Prostate gland (tissue), 2 donors: ENCODE measurements at regions not wholly inside any gene's neighbourhood (a gene's known extent, or its start where the extent isn't known, plus 50 kb on each side); places are given as distances from the start of the nearest gene placed in this dataset.

Source experiments
- DNase-seq: peaks from one replicate; pipeline ENCODE4 v3.0.0-alpha.2; 2019; ENCODE audit warnings: low spot score
- H3K27ac ChIP-seq, 2 donors: fragments of 200-600 bp; sonication (generic); 2 replicates each; pipeline ENCODE4 v1.5.1; 2017 to 2019
- H3K27me3 ChIP-seq: fragments of 200-600 bp; sonication (generic); replicated peaks from 2 replicates; pipeline ENCODE4 v1.5.1; 2019; ENCODE audit not compliant: insufficient read depth
- H3K36me3 ChIP-seq, 2 donors: fragments of 200-600 bp; sonication (generic); 1 replicate in 1 of 2; 2 replicates in 1 of 2; pipeline versions ENCODE4 v1.5.1 to v1.8.1; 2017 to 2019
- H3K4me1 ChIP-seq: fragments of 200-600 bp; sonication (generic); replicated peaks from 2 replicates; pipeline ENCODE4 v1.5.1; 2019
- H3K4me3 ChIP-seq, 2 donors: fragments of 200-600 bp; sonication (generic); 2 replicates each; pipeline ENCODE4 v1.5.1; 2017 to 2019
- H3K9me3 ChIP-seq: fragments of 200-600 bp; sonication (generic); 2 replicates; pipeline ENCODE4 v1.5.1; 2017
- CTCF ChIP-seq, 4 experiments: fragments of 200-600 bp in 2 of 4; fragments of 450-650 bp in 2 of 4; sonication (generic) in 2 of 4; IDR thresholded peaks; 1 replicate in 3 of 4; 2 replicates in 1 of 4; pipeline ENCODE4 v1.5.1; 2016 to 2019; ENCODE audit warnings: antibody characterized with exemption in 4 of 4, mild to moderate bottlenecking in 2 of 4, moderate library complexity in 2 of 4
- POLR2A ChIP-seq: fragments of 450-650 bp; IDR thresholded peaks from one replicate; pipeline ENCODE4 v1.6.1; 2016; ENCODE audit warnings: antibody characterized with exemption, mild to moderate bottlenecking
- POLR2AphosphoS5 ChIP-seq: sonication (generic); formaldehyde crosslinking; IDR thresholded peaks from one replicate; pipeline ENCODE4 v1.6.1; 2017; ENCODE audit warnings: antibody characterized with exemption
- whole genome bisulfite sequencing: methylation state at CpG from one replicate; pipeline ENCODE4 v1.1.5; 2018; 5-methylcytosine and 5-hydroxymethylcytosine counted together
- intact Hi-C: fragments of 100-400 bp; cut with DNase I; formaldehyde crosslinking; loops from one replicate; pipeline ENCODE4 v1.14.2; 2022

DNA sequence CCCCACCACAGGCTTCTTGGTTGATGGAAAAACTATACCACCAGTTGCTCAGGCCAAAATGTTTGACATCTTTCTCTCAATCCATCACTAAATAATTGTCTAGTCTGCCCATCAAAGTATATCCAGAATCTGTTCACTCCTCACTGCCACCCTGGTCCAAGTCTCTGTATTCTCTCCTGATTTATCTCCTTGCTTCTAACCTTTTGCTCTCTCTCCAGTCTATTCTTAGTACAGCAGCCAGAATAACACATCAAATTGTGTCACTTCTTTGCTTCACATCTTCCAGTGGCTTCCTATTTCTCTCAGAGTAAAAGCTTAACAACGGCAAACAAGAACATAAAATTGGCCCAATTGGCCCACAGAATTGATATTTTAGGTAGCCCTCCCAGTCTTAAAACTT lies 272.8 kb downstream of the IPO8 start:
- Histone ChIP-seq H3K4me1 (no peaks in the 10 kb centered on the region), H3K4me3 (no peak overlapping the region), H3K36me3 (no peaks in the 10 kb centered on the region), H3K27me3 (no peaks in the 10 kb centered on the region), H3K27ac (no peak overlapping the region), H3K9me3 (no peaks in the 10 kb centered on the region)
- TF ChIP-seq POLR2A, result no peak
- no peak for DNase-seq
- 70% methylated on average over 1 of the region's 1 CpG for WGBS
- intact Hi-C loops, result no loop called here

DNA sequence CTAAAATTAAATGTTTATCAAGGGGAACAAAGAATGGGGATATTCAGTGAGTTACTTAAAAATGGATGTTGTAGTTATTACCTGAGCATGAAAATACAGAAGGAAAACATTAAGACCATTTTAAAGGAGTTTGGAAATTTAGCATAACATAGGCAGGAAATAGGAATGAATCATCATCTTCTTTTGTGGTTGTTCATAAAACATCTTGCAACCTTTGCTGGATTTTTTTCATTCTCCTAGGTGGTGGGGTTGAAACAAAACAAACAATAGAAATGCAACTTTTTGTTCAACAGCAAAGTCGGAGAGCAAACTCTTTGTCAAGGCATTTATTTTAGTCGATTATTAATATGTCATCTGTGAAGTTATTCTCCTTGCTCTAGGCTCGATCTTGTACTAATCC lies 275.1 kb downstream of the IPO8 start:
- Histone ChIP-seq H3K27me3 (no peaks in the 10 kb centered on the region), H3K36me3 (no peaks in the 10 kb centered on the region), H3K9me3 (no peaks in the 10 kb centered on the region), H3K4me1 (no peaks in the 10 kb centered on the region), H3K27ac (no peak overlapping the region), H3K4me3 (no peak overlapping the region)
- 63% methylated on average over 3 of the region's 3 CpGs for WGBS
- no peak for DNase-seq
- no peak for TF ChIP-seq POLR2AphosphoS5
- no peak for TF ChIP-seq CTCF (IDR thresholded peaks at IDR 0.05)
- TF ChIP-seq POLR2A, result no peak
- intact Hi-C loops, result no loop called here

- Histone ChIP-seq H3K27ac (no peak overlapping the region), H3K36me3 (no peaks in the 10 kb centered on the region), H3K4me1 (no peaks in the 10 kb centered on the region), H3K9me3 (no peaks in the 10 kb centered on the region), H3K27me3 (no peaks in the 10 kb centered on the region), H3K4me3 (no peak overlapping the region)
- no peak for TF ChIP-seq CTCF (IDR thresholded peaks at IDR 0.05)
- DNase-seq, result no peak
- WGBS, result 86% methylated on average over 5 of the region's 5 CpGs
- intact Hi-C loops, result no loop called here
Observed at GRCh38 chr12:30417697-30418231, 277.9 kb downstream of the IPO8 start.

- H3K27ac ChIP-seq, result no peak overlapping the region
- 95% methylated on average over 3 of the region's 3 CpGs for WGBS
- H3K4me1 ChIP-seq, result no peaks in the 10 kb centered on the region
- intact Hi-C loops, result no loop called here
- H3K27me3 ChIP-seq, result no peaks in the 10 kb centered on the region
- no peak for DNase-seq
- TF ChIP-seq POLR2A (no peak), CTCF (IDR thresholded peaks at IDR 0.05) (no peak), POLR2AphosphoS5 (no peak)
- no peaks in the 10 kb centered on the region for H3K36me3 ChIP-seq
- no peak overlapping the region for H3K4me3 ChIP-seq
- H3K9me3 ChIP-seq, result no peaks in the 10 kb centered on the region
Observed at GRCh38 chr12:30416631-30417030, 279.0 kb downstream of the IPO8 start.

GRCh38 chr12:30415777-30416176 lies 279.9 kb downstream of the IPO8 start:
- Histone ChIP-seq H3K4me1 (no peaks in the 10 kb centered on the region), H3K4me3 (no peak overlapping the region), H3K9me3 (no peaks in the 10 kb centered on the region), H3K27ac (no peak overlapping the region), H3K27me3 (no peaks in the 10 kb centered on the region), H3K36me3 (no peaks in the 10 kb centered on the region)
- 79% methylated on average over 4 of the region's 4 CpGs for WGBS
- intact Hi-C loops, result no loop called here
- no peak for DNase-seq
- no peak for TF ChIP-seq POLR2A
- no peak for TF ChIP-seq CTCF (IDR thresholded peaks at IDR 0.05)
- no peak for TF ChIP-seq POLR2AphosphoS5
